ENCODE measurements at regions not wholly inside any gene's neighbourhood (a gene's known extent, or its start where the extent isn't known, plus 50 kb on each side); places are given as distances from the start of the nearest gene placed in this dataset.

DNA sequence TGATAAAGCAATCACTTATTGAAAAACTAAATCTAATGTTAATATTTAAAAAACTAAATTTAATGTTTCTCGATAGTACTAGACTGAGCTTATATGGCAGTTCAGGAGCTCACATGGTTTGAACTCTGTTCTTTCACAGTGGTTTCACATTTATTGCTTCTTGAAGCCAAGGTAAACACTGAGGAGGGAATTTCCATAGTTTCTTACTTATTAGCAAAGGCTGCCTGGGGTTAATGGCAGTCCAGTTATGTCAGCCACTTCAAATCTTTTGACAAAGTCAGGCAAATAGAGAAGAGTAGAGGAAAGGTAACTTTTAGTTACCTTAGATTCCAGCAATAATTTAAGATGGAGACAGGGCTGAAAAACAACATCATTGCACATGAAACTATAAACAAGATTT lies 831.5 kb downstream of the ROBO2 start:
- no peak overlapping the region for H3K27ac Mint-ChIP-seq (ENCODE audit: unreplicated experiment)
- H3K27me3 Mint-ChIP-seq (ENCODE audit: unreplicated experiment), result no peaks in the 10 kb centered on the region
- no peak for DNase-seq
- TF ChIP-seq, protein P1, sequence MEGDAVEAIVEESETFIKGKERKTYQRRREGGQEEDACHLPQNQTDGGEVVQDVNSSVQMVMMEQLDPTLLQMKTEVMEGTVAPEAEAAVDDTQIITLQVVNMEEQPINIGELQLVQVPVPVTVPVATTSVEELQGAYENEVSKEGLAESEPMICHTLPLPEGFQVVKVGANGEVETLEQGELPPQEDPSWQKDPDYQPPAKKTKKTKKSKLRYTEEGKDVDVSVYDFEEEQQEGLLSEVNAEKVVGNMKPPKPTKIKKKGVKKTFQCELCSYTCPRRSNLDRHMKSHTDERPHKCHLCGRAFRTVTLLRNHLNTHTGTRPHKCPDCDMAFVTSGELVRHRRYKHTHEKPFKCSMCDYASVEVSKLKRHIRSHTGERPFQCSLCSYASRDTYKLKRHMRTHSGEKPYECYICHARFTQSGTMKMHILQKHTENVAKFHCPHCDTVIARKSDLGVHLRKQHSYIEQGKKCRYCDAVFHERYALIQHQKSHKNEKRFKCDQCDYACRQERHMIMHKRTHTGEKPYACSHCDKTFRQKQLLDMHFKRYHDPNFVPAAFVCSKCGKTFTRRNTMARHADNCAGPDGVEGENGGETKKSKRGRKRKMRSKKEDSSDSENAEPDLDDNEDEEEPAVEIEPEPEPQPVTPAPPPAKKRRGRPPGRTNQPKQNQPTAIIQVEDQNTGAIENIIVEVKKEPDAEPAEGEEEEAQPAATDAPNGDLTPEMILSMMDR (IDR thresholded peaks at IDR 0.05; ENCODE audit: partially characterized antibody, unreplicated experiment), result no peak
- H3K4me1 Mint-ChIP-seq (ENCODE audit: low read depth, unreplicated experiment), result peaks cover 2% of the 10 kb centered on the region
- H3K4me3 Mint-ChIP-seq (ENCODE audit: unreplicated experiment), result no peak overlapping the region
- H3K36me3 Mint-ChIP-seq (ENCODE audit: unreplicated experiment), result no peaks in the 10 kb centered on the region
- no peaks in the 10 kb centered on the region for H3K9me3 Mint-ChIP-seq (ENCODE audit: unreplicated experiment)

DNA sequence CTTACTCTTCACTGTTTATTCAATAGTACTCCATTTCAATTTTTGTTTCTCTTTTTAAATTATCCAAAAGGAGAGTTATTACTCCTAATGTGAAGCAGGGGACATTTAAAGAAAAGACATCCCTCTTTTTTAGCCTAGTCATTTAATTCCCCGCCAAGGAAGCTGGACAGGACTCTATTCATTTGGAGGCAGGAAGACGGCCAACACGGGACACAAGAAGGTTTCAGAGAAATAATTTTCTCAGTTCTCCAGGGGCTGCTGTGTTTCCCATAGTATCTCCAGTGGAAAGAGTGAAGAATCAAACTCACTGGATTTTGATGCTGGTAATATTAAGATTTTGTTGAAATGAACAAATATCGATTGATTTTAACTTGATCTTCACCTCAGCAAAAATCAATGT lies 833.7 kb downstream of the ROBO2 start:
- TF ChIP-seq, protein P1 (IDR thresholded peaks at IDR 0.05; ENCODE audit: partially characterized antibody, unreplicated experiment), result no peak
- no peak overlapping the region for H3K4me3 Mint-ChIP-seq (ENCODE audit: unreplicated experiment)
- H3K27me3 Mint-ChIP-seq (ENCODE audit: unreplicated experiment), result no peaks in the 10 kb centered on the region
- DNase-seq, result no peak
- no peaks in the 10 kb centered on the region for H3K4me1 Mint-ChIP-seq (ENCODE audit: low read depth, unreplicated experiment)
- no peaks in the 10 kb centered on the region for H3K9me3 Mint-ChIP-seq (ENCODE audit: unreplicated experiment)
- H3K27ac Mint-ChIP-seq (ENCODE audit: unreplicated experiment), result no peak overlapping the region
- H3K36me3 Mint-ChIP-seq (ENCODE audit: unreplicated experiment), result no peaks in the 10 kb centered on the region

DNA sequence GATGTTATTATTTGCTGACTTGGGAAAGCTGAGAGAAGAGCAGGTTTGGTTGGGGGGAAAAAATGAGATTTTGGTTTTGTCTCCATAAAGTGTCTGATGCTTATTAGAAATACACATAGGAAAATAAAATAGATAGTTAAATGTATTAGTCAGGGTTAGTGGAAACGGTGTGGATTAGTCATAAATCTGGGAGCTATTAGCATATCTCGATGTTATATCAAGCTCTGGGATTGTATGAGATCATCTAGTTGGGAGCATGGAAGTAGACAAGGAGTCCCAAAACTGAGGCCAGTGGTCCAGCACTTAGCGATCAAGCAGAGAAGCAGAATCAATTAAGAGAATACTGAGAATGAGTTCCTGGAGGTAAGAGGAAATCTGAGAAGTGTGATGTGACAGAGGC lies 845.5 kb downstream of the ROBO2 start:
- Mint-ChIP-seq H3K36me3 (ENCODE audit: unreplicated experiment) (no peaks in the 10 kb centered on the region), H3K9me3 (ENCODE audit: unreplicated experiment) (no peaks in the 10 kb centered on the region), H3K4me1 (ENCODE audit: low read depth, unreplicated experiment) (no peaks in the 10 kb centered on the region), H3K27me3 (ENCODE audit: unreplicated experiment) (no peaks in the 10 kb centered on the region), H3K27ac (ENCODE audit: unreplicated experiment) (no peak overlapping the region), H3K4me3 (ENCODE audit: unreplicated experiment) (no peak overlapping the region)
- no peak for DNase-seq
- TF ChIP-seq, protein P1 (IDR thresholded peaks at IDR 0.05; ENCODE audit: partially characterized antibody, unreplicated experiment), result no peak

DNA sequence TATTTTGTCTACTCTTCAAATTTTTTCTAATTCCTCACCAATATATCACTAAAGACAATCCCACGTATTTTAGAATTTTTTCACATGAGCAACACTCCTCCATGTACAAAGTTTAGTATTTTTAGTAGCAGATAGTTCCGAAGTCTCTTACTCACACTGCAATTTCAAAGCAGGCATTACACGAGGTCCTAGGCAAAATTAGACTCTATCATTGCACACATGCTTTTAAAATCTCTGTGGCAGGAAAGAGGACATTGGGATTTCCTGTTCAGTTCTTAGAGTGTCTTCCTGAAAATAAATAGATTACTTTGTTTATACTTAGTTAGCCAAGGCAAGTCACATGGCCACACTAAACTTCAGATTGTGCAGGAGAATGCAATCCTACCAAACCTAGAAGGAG lies 847.7 kb downstream of the ROBO2 start:
- H3K27me3 Mint-ChIP-seq (ENCODE audit: unreplicated experiment), result no peaks in the 10 kb centered on the region
- H3K9me3 Mint-ChIP-seq (ENCODE audit: unreplicated experiment), result no peaks in the 10 kb centered on the region
- H3K27ac Mint-ChIP-seq (ENCODE audit: unreplicated experiment), result no peak overlapping the region
- DNase-seq, result no peak
- TF ChIP-seq, protein P1 (IDR thresholded peaks at IDR 0.05; ENCODE audit: partially characterized antibody, unreplicated experiment), result no peak
- H3K4me3 Mint-ChIP-seq (ENCODE audit: unreplicated experiment), result no peak overlapping the region
- H3K36me3 Mint-ChIP-seq (ENCODE audit: unreplicated experiment), result no peaks in the 10 kb centered on the region
- H3K4me1 Mint-ChIP-seq (ENCODE audit: low read depth, unreplicated experiment), result no peaks in the 10 kb centered on the region

DNA sequence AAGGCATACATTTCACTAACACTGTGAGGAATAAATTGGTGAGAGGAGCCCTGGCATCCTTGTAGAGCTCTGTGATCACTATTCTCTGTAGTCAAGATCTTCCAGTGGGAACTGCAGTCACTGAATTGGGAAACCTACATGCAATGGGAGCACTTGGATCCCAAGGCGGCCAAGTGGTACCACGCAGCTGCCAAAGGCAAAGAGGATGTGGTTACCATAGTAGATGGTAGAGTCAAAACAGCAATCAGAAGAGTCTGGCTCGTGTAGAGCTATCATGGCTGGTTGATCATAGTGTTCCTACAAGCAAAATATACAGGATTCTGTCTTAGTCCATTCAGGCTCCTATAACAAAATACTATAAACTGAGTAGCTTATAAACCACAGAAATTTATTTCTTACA lies 849.7 kb downstream of the ROBO2 start:
- TF ChIP-seq, protein P1 (IDR thresholded peaks at IDR 0.05; ENCODE audit: partially characterized antibody, unreplicated experiment), result no peak
- no peak for DNase-seq
- Mint-ChIP-seq H3K27me3 (ENCODE audit: unreplicated experiment) (no peaks in the 10 kb centered on the region), H3K27ac (ENCODE audit: unreplicated experiment) (no peak overlapping the region), H3K4me3 (ENCODE audit: unreplicated experiment) (no peak overlapping the region), H3K9me3 (ENCODE audit: unreplicated experiment) (no peaks in the 10 kb centered on the region), H3K4me1 (ENCODE audit: low read depth, unreplicated experiment) (no peaks in the 10 kb centered on the region), H3K36me3 (ENCODE audit: unreplicated experiment) (no peaks in the 10 kb centered on the region)
